ENCODE measurements at regions not wholly inside any gene's neighbourhood (a gene's known extent, or its start where the extent isn't known, plus 50 kb on each side); places are given as distances from the start of the nearest gene placed in this dataset.

- no peak overlapping the region for H3K4me2 ChIP-seq (ENCODE audit: low read depth, low read length, poor library complexity, severe bottlenecking)
- H3K27ac ChIP-seq (ENCODE audit: low read length), result no peak overlapping the region
- H4K20me1 ChIP-seq (ENCODE audit: insufficient read depth, low read depth, low read length), result no peaks in the 10 kb centered on the region
- no peaks in the 10 kb centered on the region for H3K27me3 ChIP-seq (ENCODE audit: low read length)
- no peak overlapping the region for H3K9ac ChIP-seq (ENCODE audit: low read length)
- H3K79me2 ChIP-seq (ENCODE audit: low read length), result no peaks in the 10 kb centered on the region
- H3K9me2 ChIP-seq (replicated peaks; ENCODE audit: insufficient read depth, low read length), result no peaks in the 10 kb centered on the region
- no peak for DNase-seq
- no peaks in the 10 kb centered on the region for H3K36me3 ChIP-seq (ENCODE audit: insufficient read depth, low read length)
- H3K4me3 ChIP-seq (ENCODE audit: low read length), result no peak overlapping the region
- peaks cover 5% of the 10 kb centered on the region; the same call in 1 of the 2 replicates for H3K9me3 ChIP-seq (ENCODE audit: low read length)
- no peaks in the 10 kb centered on the region for H3K4me1 ChIP-seq (ENCODE audit: low read length)
- no peak overlapping the region for H2AFZ ChIP-seq (ENCODE audit: low read length)
Measured at GRCh38 chrX:10367406-10367805, 210.6 kb downstream of the CLCN4 start.

- H3K9me3 ChIP-seq (ENCODE audit: low read length), result peaks cover 5% of the 10 kb centered on the region; the same call in 1 of the 2 replicates
Measured at GRCh38 chrX:10370976-10371375, 214.2 kb downstream of the CLCN4 start.

GRCh38 chrX:10377427-10377826 lies 220.7 kb downstream of the CLCN4 start:
- no peak overlapping the region for H3K4me3 ChIP-seq (ENCODE audit: low read length)
- no peaks in the 10 kb centered on the region for H3K27me3 ChIP-seq (ENCODE audit: low read length)
- H3K79me2 ChIP-seq (ENCODE audit: low read length), result no peaks in the 10 kb centered on the region
- no peaks in the 10 kb centered on the region for H3K9me3 ChIP-seq (ENCODE audit: low read length)
- H3K9me2 ChIP-seq (replicated peaks; ENCODE audit: insufficient read depth, low read length), result no peaks in the 10 kb centered on the region
- no peak overlapping the region for H3K9ac ChIP-seq (ENCODE audit: low read length)
- no peaks in the 10 kb centered on the region for H3K36me3 ChIP-seq (ENCODE audit: insufficient read depth, low read length)
- no peaks in the 10 kb centered on the region for H4K20me1 ChIP-seq (ENCODE audit: insufficient read depth, low read depth, low read length)
- H3K27ac ChIP-seq (ENCODE audit: low read length), result no peak overlapping the region
- H2AFZ ChIP-seq (ENCODE audit: low read length), result no peak overlapping the region
- no peaks in the 10 kb centered on the region for H3K4me1 ChIP-seq (ENCODE audit: low read length)
- no peak overlapping the region for H3K4me2 ChIP-seq (ENCODE audit: low read depth, low read length, poor library complexity, severe bottlenecking)
- DNase-seq, result no peak

More at GRCh38 chrX:10370976-10371375, 214.2 kb downstream of the CLCN4 start:
- Histone ChIP-seq H3K9ac (ENCODE audit: low read length) (no peak overlapping the region), H3K27me3 (ENCODE audit: low read length) (no peaks in the 10 kb centered on the region), H3K4me2 (ENCODE audit: low read depth, low read length, poor library complexity, severe bottlenecking) (no peak overlapping the region), H3K27ac (ENCODE audit: low read length) (no peak overlapping the region), H2AFZ (ENCODE audit: low read length) (no peak overlapping the region), H3K79me2 (ENCODE audit: low read length) (no peaks in the 10 kb centered on the region), H3K4me3 (ENCODE audit: low read length) (no peak overlapping the region), H3K4me1 (ENCODE audit: low read length) (no peaks in the 10 kb centered on the region), H3K36me3 (ENCODE audit: insufficient read depth, low read length) (no peaks in the 10 kb centered on the region), H4K20me1 (ENCODE audit: insufficient read depth, low read depth, low read length) (no peaks in the 10 kb centered on the region), H3K9me2 (replicated peaks; ENCODE audit: insufficient read depth, low read length) (no peaks in the 10 kb centered on the region)
- DNase-seq, result no peak

- H3K27me3 ChIP-seq (ENCODE audit: low read length), result no peaks in the 10 kb centered on the region
- no peak overlapping the region for H3K27ac ChIP-seq (ENCODE audit: low read length)
- H3K4me3 ChIP-seq (ENCODE audit: low read length), result no peak overlapping the region
- H4K20me1 ChIP-seq (ENCODE audit: insufficient read depth, low read depth, low read length), result no peaks in the 10 kb centered on the region
- no peak overlapping the region for H3K4me2 ChIP-seq (ENCODE audit: low read depth, low read length, poor library complexity, severe bottlenecking)
- H2AFZ ChIP-seq (ENCODE audit: low read length), result no peak overlapping the region
- no peak overlapping the region for H3K9ac ChIP-seq (ENCODE audit: low read length)
- no peaks in the 10 kb centered on the region for H3K4me1 ChIP-seq (ENCODE audit: low read length)
- H3K9me3 ChIP-seq (ENCODE audit: low read length), result no peaks in the 10 kb centered on the region
- H3K79me2 ChIP-seq (ENCODE audit: low read length), result no peaks in the 10 kb centered on the region
- H3K36me3 ChIP-seq (ENCODE audit: insufficient read depth, low read length), result no peaks in the 10 kb centered on the region
- no peaks in the 10 kb centered on the region for H3K9me2 ChIP-seq (replicated peaks; ENCODE audit: insufficient read depth, low read length)
- no peak for DNase-seq
Measured at GRCh38 chrX:10379878-10380277, 223.1 kb downstream of the CLCN4 start.

GRCh38 chrX:10380300-10380699 lies 223.5 kb downstream of the CLCN4 start:
- no peak overlapping the region for H3K9ac ChIP-seq (ENCODE audit: low read length)
- H3K4me2 ChIP-seq (ENCODE audit: low read depth, low read length, poor library complexity, severe bottlenecking), result no peak overlapping the region
- no peak overlapping the region for H3K4me3 ChIP-seq (ENCODE audit: low read length)
- H3K9me2 ChIP-seq (replicated peaks; ENCODE audit: insufficient read depth, low read length), result no peaks in the 10 kb centered on the region
- no peaks in the 10 kb centered on the region for H3K79me2 ChIP-seq (ENCODE audit: low read length)
- no peaks in the 10 kb centered on the region for H3K4me1 ChIP-seq (ENCODE audit: low read length)
- no peak for DNase-seq
- no peaks in the 10 kb centered on the region for H3K9me3 ChIP-seq (ENCODE audit: low read length)
- no peaks in the 10 kb centered on the region for H4K20me1 ChIP-seq (ENCODE audit: insufficient read depth, low read depth, low read length)
- H3K36me3 ChIP-seq (ENCODE audit: insufficient read depth, low read length), result no peaks in the 10 kb centered on the region
- no peaks in the 10 kb centered on the region for H3K27me3 ChIP-seq (ENCODE audit: low read length)
- H3K27ac ChIP-seq (ENCODE audit: low read length), result no peak overlapping the region
- no peak overlapping the region for H2AFZ ChIP-seq (ENCODE audit: low read length)

GRCh38 chrX:10381193-10381592 lies 224.4 kb downstream of the CLCN4 start:
- Histone ChIP-seq H3K9me2 (replicated peaks; ENCODE audit: insufficient read depth, low read length) (no peaks in the 10 kb centered on the region), H2AFZ (ENCODE audit: low read length) (no peak overlapping the region), H3K9me3 (ENCODE audit: low read length) (no peaks in the 10 kb centered on the region), H4K20me1 (ENCODE audit: insufficient read depth, low read depth, low read length) (no peaks in the 10 kb centered on the region), H3K4me1 (ENCODE audit: low read length) (no peaks in the 10 kb centered on the region), H3K9ac (ENCODE audit: low read length) (no peak overlapping the region), H3K4me3 (ENCODE audit: low read length) (no peak overlapping the region), H3K27me3 (ENCODE audit: low read length) (no peaks in the 10 kb centered on the region), H3K4me2 (ENCODE audit: low read depth, low read length, poor library complexity, severe bottlenecking) (no peak overlapping the region), H3K36me3 (ENCODE audit: insufficient read depth, low read length) (no peaks in the 10 kb centered on the region), H3K79me2 (ENCODE audit: low read length) (no peaks in the 10 kb centered on the region), H3K27ac (ENCODE audit: low read length) (no peak overlapping the region)
- no peak for DNase-seq

- H3K9me2 ChIP-seq (replicated peaks; ENCODE audit: insufficient read depth, low read length), result no peaks in the 10 kb centered on the region
- no peak overlapping the region for H3K9ac ChIP-seq (ENCODE audit: low read length)
- no peaks in the 10 kb centered on the region for H3K4me1 ChIP-seq (ENCODE audit: low read length)
- no peak overlapping the region for H2AFZ ChIP-seq (ENCODE audit: low read length)
- no peaks in the 10 kb centered on the region for H3K79me2 ChIP-seq (ENCODE audit: low read length)
- H3K27ac ChIP-seq (ENCODE audit: low read length), result no peak overlapping the region
- no peak overlapping the region for H3K4me3 ChIP-seq (ENCODE audit: low read length)
- H3K36me3 ChIP-seq (ENCODE audit: insufficient read depth, low read length), result no peaks in the 10 kb centered on the region
- H3K9me3 ChIP-seq (ENCODE audit: low read length), result no peaks in the 10 kb centered on the region
- no peak overlapping the region for H3K4me2 ChIP-seq (ENCODE audit: low read depth, low read length, poor library complexity, severe bottlenecking)
- H4K20me1 ChIP-seq (ENCODE audit: insufficient read depth, low read depth, low read length), result no peaks in the 10 kb centered on the region
- H3K27me3 ChIP-seq (ENCODE audit: low read length), result no peaks in the 10 kb centered on the region
- no peak for DNase-seq
Measured at GRCh38 chrX:10387011-10387410, 230.2 kb downstream of the CLCN4 start.

GRCh38 chrX:10390187-10390586 lies 230.2 kb downstream of the MID1 start:
- H3K9me2 ChIP-seq (replicated peaks; ENCODE audit: insufficient read depth, low read length), result no peaks in the 10 kb centered on the region
- H3K27ac ChIP-seq (ENCODE audit: low read length), result no peak overlapping the region
- no peaks in the 10 kb centered on the region for H3K27me3 ChIP-seq (ENCODE audit: low read length)
- H4K20me1 ChIP-seq (ENCODE audit: insufficient read depth, low read depth, low read length), result no peaks in the 10 kb centered on the region
- H3K4me1 ChIP-seq (ENCODE audit: low read length), result no peaks in the 10 kb centered on the region
- DNase-seq, result no peak
- H3K36me3 ChIP-seq (ENCODE audit: insufficient read depth, low read length), result no peaks in the 10 kb centered on the region
- no peak overlapping the region for H3K4me3 ChIP-seq (ENCODE audit: low read length)
- H3K4me2 ChIP-seq (ENCODE audit: low read depth, low read length, poor library complexity, severe bottlenecking), result no peak overlapping the region
- no peak overlapping the region for H3K9ac ChIP-seq (ENCODE audit: low read length)
- no peaks in the 10 kb centered on the region for H3K79me2 ChIP-seq (ENCODE audit: low read length)
- no peak overlapping the region for H2AFZ ChIP-seq (ENCODE audit: low read length)
- no peaks in the 10 kb centered on the region for H3K9me3 ChIP-seq (ENCODE audit: low read length)

- H2AFZ ChIP-seq (ENCODE audit: low read length), result no peak overlapping the region
- no peaks in the 10 kb centered on the region for H3K79me2 ChIP-seq (ENCODE audit: low read length)
- no peaks in the 10 kb centered on the region for H4K20me1 ChIP-seq (ENCODE audit: insufficient read depth, low read depth, low read length)
- H3K36me3 ChIP-seq (ENCODE audit: insufficient read depth, low read length), result no peaks in the 10 kb centered on the region
- no peaks in the 10 kb centered on the region for H3K9me2 ChIP-seq (replicated peaks; ENCODE audit: insufficient read depth, low read length)
- H3K4me2 ChIP-seq (ENCODE audit: low read depth, low read length, poor library complexity, severe bottlenecking), result no peak overlapping the region
- H3K27ac ChIP-seq (ENCODE audit: low read length), result no peak overlapping the region
- no peak for DNase-seq
- H3K9me3 ChIP-seq (ENCODE audit: low read length), result no peaks in the 10 kb centered on the region
- H3K27me3 ChIP-seq (ENCODE audit: low read length), result no peaks in the 10 kb centered on the region
- no peak overlapping the region for H3K9ac ChIP-seq (ENCODE audit: low read length)
- H3K4me1 ChIP-seq (ENCODE audit: low read length), result no peaks in the 10 kb centered on the region
- no peak overlapping the region for H3K4me3 ChIP-seq (ENCODE audit: low read length)
Measured at GRCh38 chrX:10393241-10393640, 227.1 kb downstream of the MID1 start.

All from Karpas-422 (cell line).